ENCODE measurements at regions not wholly inside any gene's neighbourhood (a gene's known extent, or its start where the extent isn't known, plus 50 kb on each side); places are given as distances from the start of the nearest gene placed in this dataset.

DNA sequence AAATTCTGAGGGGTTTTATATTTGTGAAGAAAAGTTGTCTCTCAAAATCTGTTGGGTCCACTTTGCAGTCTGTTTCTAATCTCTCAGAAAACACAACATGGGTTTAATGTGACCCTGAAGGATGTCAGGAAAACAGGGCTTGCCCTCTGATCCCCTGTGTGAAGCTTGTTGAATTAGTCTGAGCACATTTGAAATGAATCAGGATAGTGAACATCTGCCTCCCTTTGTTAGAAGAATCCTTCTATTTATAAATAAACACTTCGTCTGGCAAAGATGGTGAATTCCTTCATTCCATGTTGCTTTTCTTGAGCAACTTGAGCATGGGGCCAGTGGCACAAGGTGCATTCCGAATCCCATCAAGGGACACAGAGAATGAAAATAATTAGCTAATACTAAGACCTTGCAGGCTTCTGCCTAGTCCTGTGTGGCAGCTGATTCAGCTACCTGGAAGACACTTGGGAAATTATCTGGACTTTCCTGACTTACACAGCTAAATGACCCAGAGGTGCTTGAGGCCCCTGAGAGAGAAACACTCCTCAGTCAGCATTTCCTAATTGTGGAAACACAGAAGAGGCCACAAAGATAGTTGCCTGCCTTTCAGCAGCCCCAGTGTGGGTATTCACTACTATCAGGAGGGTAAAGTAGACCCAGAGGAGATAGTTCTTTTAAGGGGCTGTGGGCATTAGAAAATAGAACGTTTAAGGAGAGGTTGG lies 305.5 kb downstream of the C7orf25 start:
- H3K27ac Mint-ChIP-seq, result no peak overlapping the region
- no peaks in the 10 kb centered on the region for H3K27me3 Mint-ChIP-seq
- H3K9me3 Mint-ChIP-seq, result no peaks in the 10 kb centered on the region
- no peak overlapping the region for H3K4me3 Mint-ChIP-seq
- no peak for ATAC-seq
- no peaks in the 10 kb centered on the region for H3K4me1 Mint-ChIP-seq
- H3K36me3 Mint-ChIP-seq, result no peaks in the 10 kb centered on the region

DNA sequence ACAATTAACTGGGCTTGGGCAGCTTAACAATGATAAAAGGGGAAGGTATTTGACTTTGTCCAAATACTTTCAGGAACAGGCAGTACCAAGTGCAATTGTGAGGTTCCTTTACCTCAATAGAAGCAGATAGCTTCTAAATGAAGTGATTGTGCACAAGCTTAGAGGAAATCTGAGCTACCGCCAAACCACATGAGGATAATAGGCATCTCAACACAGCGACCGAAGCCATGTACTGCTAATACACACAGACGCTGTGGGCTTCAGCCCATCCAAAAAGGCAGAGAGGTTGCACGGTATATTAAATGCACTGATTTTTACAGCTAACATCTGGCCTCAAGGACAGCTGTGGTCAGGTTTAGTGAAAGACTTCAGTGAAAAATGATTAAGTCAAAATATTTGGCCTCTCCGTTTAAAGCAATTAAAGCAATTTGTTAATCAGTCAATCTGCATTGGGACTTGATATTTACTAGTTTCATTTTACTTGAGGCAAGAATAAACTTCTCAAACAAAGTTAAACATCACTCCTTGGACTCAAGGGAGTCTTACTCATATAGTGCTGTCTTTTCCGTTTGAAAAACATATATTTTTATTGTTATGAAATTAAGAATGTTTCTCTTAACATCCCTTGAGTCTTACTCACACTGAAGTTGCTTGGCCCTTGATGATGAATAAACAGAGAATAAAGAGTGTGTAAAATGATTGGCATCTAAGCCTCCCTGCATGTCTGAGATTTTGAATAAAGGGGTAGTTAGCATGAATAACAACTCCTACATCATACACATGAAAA lies 306.3 kb downstream of the C7orf25 start:
- no peaks in the 10 kb centered on the region for H3K4me1 Mint-ChIP-seq
- ATAC-seq, result no peak
- no peaks in the 10 kb centered on the region for H3K9me3 Mint-ChIP-seq
- no peaks in the 10 kb centered on the region for H3K36me3 Mint-ChIP-seq
- H3K27ac Mint-ChIP-seq, result no peak overlapping the region
- no peak overlapping the region for H3K4me3 Mint-ChIP-seq
- no peaks in the 10 kb centered on the region for H3K27me3 Mint-ChIP-seq

DNA sequence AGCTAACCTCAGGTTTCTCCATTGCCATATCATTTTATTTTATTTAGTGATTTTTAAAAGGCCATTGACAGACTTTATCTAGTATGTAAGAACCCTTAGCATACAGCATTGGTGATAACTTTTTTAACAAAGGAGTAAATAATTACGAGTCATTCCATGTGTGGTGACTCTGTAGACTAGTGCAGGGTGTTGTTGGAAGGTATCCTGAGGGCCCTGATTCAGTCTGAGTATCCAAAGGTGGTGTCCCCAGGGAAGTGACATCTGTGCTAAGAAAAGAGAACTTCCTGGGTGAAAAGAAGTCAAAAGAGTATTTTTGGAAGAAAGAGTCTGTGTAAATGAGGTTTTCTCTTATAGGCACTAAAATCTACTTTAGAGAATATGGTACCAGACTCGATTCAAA lies 308.4 kb downstream of the C7orf25 start:
- Mint-ChIP-seq H3K27ac (no peak overlapping the region), H3K9me3 (no peaks in the 10 kb centered on the region), H3K4me1 (no peaks in the 10 kb centered on the region), H3K4me3 (no peak overlapping the region), H3K27me3 (no peaks in the 10 kb centered on the region), H3K36me3 (no peaks in the 10 kb centered on the region)
- no peak for ATAC-seq

DNA sequence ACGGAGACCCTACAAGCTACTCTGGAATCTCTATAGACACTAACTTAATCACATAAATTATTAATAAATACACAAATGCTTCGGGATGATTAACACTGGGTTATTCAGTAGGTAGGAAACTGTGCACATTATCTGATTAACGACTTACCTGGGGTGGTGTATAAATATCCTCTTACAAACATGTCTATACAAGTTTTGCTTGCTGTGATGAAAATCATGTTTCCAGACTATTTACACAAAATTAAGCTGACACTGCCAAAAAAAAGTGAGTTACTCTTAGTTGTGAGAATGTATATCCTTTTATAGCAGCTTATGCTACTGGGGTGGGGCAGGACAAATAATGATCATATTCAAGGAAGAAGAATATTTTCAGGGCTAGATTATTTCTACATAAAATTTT lies 314.6 kb downstream of the C7orf25 start:
- H3K4me3 Mint-ChIP-seq, result no peak overlapping the region
- no peak overlapping the region for H3K27ac Mint-ChIP-seq
- H3K27me3 Mint-ChIP-seq, result no peaks in the 10 kb centered on the region
- H3K4me1 Mint-ChIP-seq, result no peaks in the 10 kb centered on the region
- H3K36me3 Mint-ChIP-seq, result no peaks in the 10 kb centered on the region
- ATAC-seq, result no peak
- H3K9me3 Mint-ChIP-seq, result peaks cover 3% of the 10 kb centered on the region

DNA sequence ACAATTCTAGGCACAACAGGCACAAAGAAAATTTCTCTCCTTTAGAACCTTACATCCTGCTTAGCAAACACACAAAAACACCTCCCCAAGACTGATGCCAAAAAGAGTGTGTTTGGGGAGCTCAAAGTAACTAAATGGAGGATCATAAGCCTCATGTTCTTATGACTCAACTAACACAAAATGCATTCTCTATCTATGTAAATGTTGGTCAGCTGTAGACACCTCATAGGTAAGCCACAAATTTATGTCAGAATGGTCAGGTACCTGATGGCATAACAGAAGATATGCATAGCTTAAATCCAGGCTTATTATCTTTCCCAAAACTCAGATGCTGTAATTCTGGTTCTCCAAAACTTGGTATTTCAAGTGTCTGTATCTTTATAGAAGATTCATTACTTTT lies 315.1 kb downstream of the C7orf25 start:
- Mint-ChIP-seq H3K9me3 (peaks cover 3% of the 10 kb centered on the region), H3K4me3 (no peak overlapping the region), H3K27me3 (no peaks in the 10 kb centered on the region), H3K27ac (no peak overlapping the region), H3K36me3 (no peaks in the 10 kb centered on the region), H3K4me1 (no peaks in the 10 kb centered on the region)
- no peak for ATAC-seq

DNA sequence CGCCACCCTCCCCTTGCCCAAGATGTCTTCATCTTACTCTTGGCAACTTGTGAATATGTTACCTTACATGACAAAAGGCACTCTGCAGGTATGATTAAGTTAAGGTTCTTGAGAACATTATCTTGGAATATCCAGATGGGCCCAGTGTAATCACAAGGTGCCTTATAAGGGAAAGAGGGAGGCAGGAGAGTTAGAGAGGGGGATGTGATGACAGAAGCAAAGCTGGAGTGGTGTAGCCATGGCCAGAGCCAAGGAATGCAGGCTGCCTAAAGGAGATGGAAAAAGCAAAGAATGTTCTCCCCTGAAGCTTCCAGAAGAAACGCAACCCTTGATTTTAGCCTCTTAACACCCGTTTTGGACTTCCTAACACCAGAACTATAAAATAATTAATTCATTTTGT lies 318.0 kb downstream of the C7orf25 start:
- no peak for ATAC-seq
- Mint-ChIP-seq H3K9me3 (peaks cover 3% of the 10 kb centered on the region), H3K36me3 (no peaks in the 10 kb centered on the region), H3K4me3 (no peak overlapping the region), H3K27ac (no peak overlapping the region), H3K27me3 (no peaks in the 10 kb centered on the region), H3K4me1 (no peaks in the 10 kb centered on the region)

DNA sequence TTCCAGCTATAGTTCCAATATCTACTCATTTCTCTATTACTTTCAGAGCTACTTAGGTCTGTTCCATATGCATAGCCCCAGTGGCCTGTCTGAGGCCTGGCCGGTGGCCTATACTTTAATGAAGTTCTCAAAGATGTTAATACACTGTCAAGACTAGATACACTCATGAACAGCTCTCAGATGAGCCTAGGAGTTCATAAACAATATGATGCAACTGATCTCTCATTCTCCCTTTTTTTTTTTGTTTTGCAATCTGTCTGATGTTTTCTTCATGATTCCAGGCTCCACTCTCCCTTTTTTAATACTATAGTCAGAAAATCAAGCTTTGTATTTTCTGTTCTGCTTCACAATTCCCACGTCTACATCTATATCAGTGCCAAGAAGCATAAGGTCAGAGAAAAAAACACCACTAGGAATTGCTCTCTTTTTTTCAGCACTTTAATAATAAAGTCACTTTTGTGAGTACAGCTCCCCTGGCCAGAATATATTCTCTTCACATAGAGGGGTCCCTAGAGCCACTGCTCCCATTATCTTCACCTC lies 321.0 kb downstream of the C7orf25 start:
- Mint-ChIP-seq H3K9me3 (peaks cover 3% of the 10 kb centered on the region), H3K4me3 (no peak overlapping the region), H3K27ac (no peak overlapping the region), H3K36me3 (no peaks in the 10 kb centered on the region), H3K27me3 (no peaks in the 10 kb centered on the region), H3K4me1 (no peaks in the 10 kb centered on the region)
- ATAC-seq, result no peak

DNA sequence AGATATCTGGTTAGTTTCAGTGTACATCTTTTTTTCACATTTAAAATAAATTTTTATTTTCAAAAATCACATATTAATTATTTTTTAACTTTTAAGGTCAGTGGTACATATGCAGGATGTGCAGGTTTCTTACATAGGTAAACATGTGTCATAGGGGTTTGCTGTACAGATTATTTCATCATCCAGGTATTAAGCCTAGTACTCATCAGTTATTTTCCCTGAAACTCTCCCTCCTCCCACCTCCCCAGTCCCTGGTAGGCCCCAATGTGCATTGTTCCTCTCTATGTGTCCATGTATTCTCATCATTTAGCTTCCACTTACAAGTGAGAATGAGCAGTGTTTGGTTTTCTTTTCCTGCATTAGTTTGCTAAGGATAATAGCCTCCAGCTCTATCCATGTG lies 323.0 kb downstream of the C7orf25 start:
- Mint-ChIP-seq H3K27me3 (no peaks in the 10 kb centered on the region), H3K36me3 (no peaks in the 10 kb centered on the region), H3K9me3 (peaks cover 11% of the 10 kb centered on the region), H3K27ac (no peak overlapping the region), H3K4me3 (no peak overlapping the region), H3K4me1 (no peaks in the 10 kb centered on the region)
- ATAC-seq, result no peak

DNA sequence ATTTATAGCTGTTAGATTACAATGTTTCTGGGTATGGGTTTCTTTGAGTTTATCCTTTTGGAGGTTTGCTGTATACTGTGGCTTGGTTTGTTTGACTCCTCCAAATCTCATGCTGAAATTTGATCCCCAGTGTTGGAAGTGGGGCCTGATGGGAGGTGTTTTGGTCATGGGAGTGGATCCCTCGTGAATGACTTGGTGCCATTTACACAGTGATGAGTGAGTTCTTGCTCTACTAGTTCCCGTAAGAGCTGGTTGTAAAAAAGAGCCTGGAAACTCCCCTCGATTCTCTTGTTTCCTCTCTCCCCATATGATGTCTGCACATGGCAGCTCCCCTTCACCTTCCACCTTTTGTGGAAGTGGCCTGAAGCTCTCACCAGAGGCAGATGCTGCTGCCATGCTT lies 324.1 kb downstream of the C7orf25 start:
- no peaks in the 10 kb centered on the region for H3K27me3 Mint-ChIP-seq
- H3K4me1 Mint-ChIP-seq, result no peaks in the 10 kb centered on the region

DNA sequence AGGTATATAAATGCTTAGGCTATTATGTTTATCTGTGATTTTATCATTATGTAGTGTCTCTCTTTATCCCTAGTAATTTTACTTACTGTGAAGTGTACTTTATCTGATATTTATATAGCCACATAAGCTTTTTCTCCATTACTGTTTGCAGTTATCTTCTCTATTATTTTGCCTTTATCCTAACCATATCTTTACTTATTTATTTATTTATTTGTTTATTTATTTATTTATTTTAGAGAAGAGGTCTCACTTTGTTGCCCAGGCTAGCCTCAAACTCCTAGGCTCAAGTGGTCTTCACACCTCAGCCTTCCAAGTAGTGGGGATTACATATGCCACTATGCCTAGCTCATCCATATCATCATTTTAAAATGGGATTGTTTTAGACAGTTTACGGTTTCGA lies 331.8 kb downstream of the C7orf25 start:
- H3K36me3 Mint-ChIP-seq, result no peaks in the 10 kb centered on the region
- no peak overlapping the region for H3K27ac Mint-ChIP-seq
- no peak for ATAC-seq
- H3K4me3 Mint-ChIP-seq, result no peak overlapping the region
- H3K27me3 Mint-ChIP-seq, result no peaks in the 10 kb centered on the region
- H3K9me3 Mint-ChIP-seq, result peaks cover 10% of the 10 kb centered on the region
- no peaks in the 10 kb centered on the region for H3K4me1 Mint-ChIP-seq

More for the DNA sequence above, 324.1 kb downstream of the C7orf25 start:
- H3K36me3 Mint-ChIP-seq, result no peaks in the 10 kb centered on the region
- H3K9me3 Mint-ChIP-seq, result peaks cover 13% of the 10 kb centered on the region
- no peak for ATAC-seq
- no peak overlapping the region for H3K27ac Mint-ChIP-seq
- H3K4me3 Mint-ChIP-seq, result no peak overlapping the region

DNA sequence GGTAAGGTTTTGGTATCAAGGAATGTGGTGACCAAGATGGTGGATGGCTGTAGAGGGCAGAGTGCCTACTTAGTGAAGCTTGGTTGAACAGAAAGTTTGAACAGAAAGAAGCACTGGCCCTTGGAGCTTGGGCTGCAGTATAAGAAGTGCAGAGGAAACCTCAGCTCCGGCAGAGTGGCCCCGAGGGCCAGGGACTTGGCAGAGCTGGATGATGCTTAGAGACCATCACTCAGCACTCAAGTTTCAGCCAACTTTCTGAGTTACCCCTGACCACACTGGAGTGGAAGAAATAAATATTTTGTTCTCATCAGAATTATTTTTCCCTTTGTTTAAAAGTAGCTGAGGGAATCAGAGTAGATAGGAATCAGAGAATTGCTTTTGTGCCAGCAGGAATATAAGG lies 336.7 kb downstream of the C7orf25 start:
- Mint-ChIP-seq H3K36me3 (no peaks in the 10 kb centered on the region), H3K27me3 (no peaks in the 10 kb centered on the region), H3K4me1 (no peaks in the 10 kb centered on the region), H3K4me3 (no peak overlapping the region), H3K9me3 (peaks cover 11% of the 10 kb centered on the region), H3K27ac (no peak overlapping the region)
- no peak for ATAC-seq

DNA sequence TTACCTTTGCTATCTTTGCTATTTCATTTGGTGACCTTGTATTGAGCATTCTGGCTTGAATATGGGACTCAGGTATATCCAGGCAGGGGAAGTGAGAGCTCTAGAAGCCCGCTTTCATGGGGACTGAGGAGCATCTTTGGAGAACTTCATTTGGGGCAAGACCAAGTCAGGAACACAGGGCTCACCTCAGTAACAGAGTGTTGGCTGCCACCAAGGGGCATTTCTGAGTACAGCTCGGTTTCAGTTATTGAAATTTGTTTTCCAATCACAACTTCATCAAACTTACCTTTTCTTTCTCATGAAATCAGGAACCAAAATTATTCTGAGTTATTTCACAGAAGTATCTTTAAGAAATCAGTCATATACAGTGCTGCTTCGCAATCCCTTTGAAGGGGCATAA lies 337.2 kb downstream of the C7orf25 start:
- no peak for ATAC-seq
- Mint-ChIP-seq H3K4me3 (no peak overlapping the region), H3K4me1 (no peaks in the 10 kb centered on the region), H3K27me3 (no peaks in the 10 kb centered on the region), H3K9me3 (peaks cover 8% of the 10 kb centered on the region), H3K27ac (no peak overlapping the region), H3K36me3 (no peaks in the 10 kb centered on the region)

DNA sequence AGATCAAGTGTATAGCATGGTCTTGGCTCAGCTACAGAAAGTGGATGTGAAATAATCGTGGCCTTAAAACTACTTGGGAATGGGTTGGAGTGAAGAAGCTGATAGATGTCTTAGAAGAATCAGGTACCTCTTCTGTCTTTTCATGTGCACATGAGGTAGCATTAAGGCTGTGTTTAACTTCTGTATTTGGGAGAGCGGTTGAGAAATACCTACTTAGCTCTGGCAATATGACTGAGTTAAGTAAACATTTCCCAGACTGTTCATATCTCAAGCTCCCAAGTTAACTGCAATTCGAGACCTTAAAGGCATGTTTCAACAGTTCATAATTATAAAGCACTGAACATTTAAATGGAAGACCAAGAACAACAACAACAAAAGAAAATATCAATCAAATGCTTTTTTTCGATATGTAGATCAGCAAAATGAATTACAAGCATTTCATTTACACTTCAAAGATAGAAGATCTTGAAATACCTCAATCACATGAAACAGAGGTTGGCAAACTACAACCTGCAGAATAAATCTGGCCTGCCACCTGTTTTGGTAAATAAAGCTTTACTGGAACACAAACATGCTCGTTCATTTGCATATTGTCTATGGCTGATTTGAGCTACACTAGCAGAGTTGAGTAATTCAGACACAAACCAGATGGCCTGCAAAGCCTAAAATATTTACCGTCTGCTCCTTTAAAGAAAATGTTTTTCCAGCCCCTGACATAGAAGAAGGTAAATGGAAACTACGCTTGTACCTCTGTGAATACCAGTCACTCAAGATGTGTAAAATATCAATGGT lies 337.1 kb upstream of the GLI3 start:
- ATAC-seq, result no peak
- H3K36me3 Mint-ChIP-seq, result no peaks in the 10 kb centered on the region

DNA sequence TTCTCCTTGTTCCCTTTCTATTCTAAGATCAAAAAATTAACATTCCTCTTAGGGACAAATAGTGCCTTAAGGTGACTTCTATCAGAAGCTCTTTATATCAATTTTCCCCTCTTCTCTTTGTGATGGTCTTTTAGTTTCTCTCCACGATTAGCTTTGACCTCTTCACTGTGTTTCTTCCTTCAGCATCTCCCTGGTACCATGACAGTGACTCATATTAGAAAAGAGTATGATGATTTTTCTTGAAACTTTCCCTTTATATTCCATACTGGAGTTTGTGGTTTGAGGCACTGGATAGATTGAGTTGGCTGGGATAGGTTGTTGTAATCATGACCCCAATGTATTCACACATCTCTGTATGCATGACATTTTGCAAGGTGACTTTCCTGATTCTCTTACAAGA lies 335.6 kb upstream of the GLI3 start:
- Mint-ChIP-seq H3K9me3 (peaks cover 4% of the 10 kb centered on the region), H3K27me3 (no peaks in the 10 kb centered on the region), H3K36me3 (no peaks in the 10 kb centered on the region), H3K4me1 (no peaks in the 10 kb centered on the region), H3K27ac (no peak overlapping the region), H3K4me3 (no peak overlapping the region)
- no peak for ATAC-seq

More for the DNA sequence above, 337.1 kb upstream of the GLI3 start:
- Mint-ChIP-seq H3K27me3 (no peaks in the 10 kb centered on the region), H3K27ac (no peak overlapping the region), H3K9me3 (peaks cover 4% of the 10 kb centered on the region), H3K4me3 (no peak overlapping the region), H3K4me1 (no peaks in the 10 kb centered on the region)

DNA sequence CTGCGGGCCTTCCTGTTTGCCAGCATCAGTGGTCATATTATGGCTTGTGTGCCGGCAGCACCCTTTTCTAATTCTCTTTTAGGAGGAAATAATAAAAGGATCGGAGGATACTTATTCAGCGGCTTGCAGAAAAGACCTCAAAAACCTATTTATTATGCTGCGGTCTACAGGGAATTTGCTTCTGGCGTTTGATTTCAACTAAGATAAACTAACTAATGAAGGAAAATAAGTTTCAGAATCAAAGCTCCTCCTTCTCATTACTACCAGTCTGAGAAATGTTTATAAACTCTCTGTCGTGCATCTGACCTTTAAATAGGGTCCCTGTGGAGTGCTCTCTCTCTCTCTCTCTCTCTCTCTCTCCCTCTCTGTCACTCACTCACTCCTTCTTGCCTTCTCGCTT lies 335.0 kb upstream of the GLI3 start:
- no peak for ATAC-seq
- Mint-ChIP-seq H3K27ac (no peak overlapping the region), H3K36me3 (no peaks in the 10 kb centered on the region), H3K4me1 (no peaks in the 10 kb centered on the region), H3K4me3 (no peak overlapping the region), H3K27me3 (no peaks in the 10 kb centered on the region), H3K9me3 (peaks cover 4% of the 10 kb centered on the region)
